IMR-90 (cell line): ENCODE measurements at regions not wholly inside any gene's neighbourhood (a gene's known extent, or its start where the extent isn't known, plus 50 kb on each side); places are given as distances from the start of the nearest gene placed in this dataset.

Experiments
- ATAC-seq: fragments of 200-7000 bp; cut with Tn5 transposase; 2 replicates; pipeline ENCODE4 v1.9.1; 2020; ENCODE audit warnings: low read depth, mild to moderate bottlenecking, moderate library complexity
- BruUV-seq: library from RNA; stranded (reverse); fragments of 400-500 nt; replicated peaks from 2 replicates; lab custom pipeline; 2021; lab: Mats Ljungman, UMichigan
- CTCF ChIA-PET: fragments of 300-600 bp; formaldehyde crosslinking; extraction: SDS; loops from one replicate; lab custom pipeline; 2021; ENCODE audit warnings: antibody characterized with exemption; lab: Yijun Ruan, JAX
- POLR2A ChIA-PET: fragments of 300-600 bp; sonication (Branson Sonifier 250); formaldehyde crosslinking; loops from one replicate; lab custom pipeline; 2022; ENCODE audit warnings: antibody characterized with exemption; ENCODE audit not compliant: unreplicated experiment; lab: Charles Lee
- DNase-seq: peaks from one replicate; pipeline ENCODE4 v3.0.0; 2013
- H2AFZ ChIP-seq: replicated peaks from 2 replicates; pipeline ENCODE3; 2013; ENCODE audit warnings: low read length, mild to moderate bottlenecking; ENCODE audit not compliant: poor library complexity
- H2AK5ac ChIP-seq: 2 replicates; pipeline ENCODE4 v1.6.1; 2013; ENCODE audit warnings: low read depth, low read length, inconsistent platforms
- H2AK9ac ChIP-seq: replicated peaks from 2 replicates; pipeline ENCODE3; 2013; ENCODE audit warnings: mild to moderate bottlenecking, low read depth, low read length, moderate library complexity; ENCODE audit not compliant: poor library complexity
- H2BK120ac ChIP-seq: 2 replicates; pipeline ENCODE4 v1.6.1; 2013; ENCODE audit warnings: low read depth, low read length, inconsistent platforms
- H2BK15ac ChIP-seq: 3 replicates; pipeline ENCODE4 v1.6.1; 2013; ENCODE audit warnings: low read depth, low read length, inconsistent platforms
- H2BK20ac ChIP-seq: 2 replicates; pipeline ENCODE4 v1.6.1; 2013; ENCODE audit warnings: low read depth, mild to moderate bottlenecking, inconsistent platforms, low read length, moderate library complexity
- H2BK5ac ChIP-seq: 2 replicates; pipeline ENCODE4 v1.6.1; 2013; ENCODE audit warnings: mild to moderate bottlenecking, low read depth, low read length, inconsistent platforms; ENCODE audit not compliant: poor library complexity, severe bottlenecking
- H3K14ac ChIP-seq: replicated peaks from 2 replicates; pipeline ENCODE4 v1.6.1; 2013; ENCODE audit warnings: low read depth, low read length, inconsistent platforms
- H3K18ac ChIP-seq: 2 replicates; pipeline ENCODE4 v1.6.1; 2013; ENCODE audit warnings: low read depth, low read length, control low read depth
- H3K23ac ChIP-seq: 2 replicates; pipeline ENCODE4 v1.6.1; 2013; ENCODE audit warnings: low read depth, low read length, inconsistent platforms
- H3K27ac ChIP-seq: 2 replicates; pipeline ENCODE4 v1.5.1; 2013; ENCODE audit warnings: mild to moderate bottlenecking, control low read depth, low read length; ENCODE audit not compliant: insufficient read depth
- H3K27me3 ChIP-seq: 2 replicates; pipeline ENCODE4 v1.6.1; 2013; ENCODE audit warnings: low read length; ENCODE audit not compliant: control insufficient read depth, insufficient read depth
- H3K36me3 ChIP-seq: 2 replicates; pipeline ENCODE4 v1.6.1; 2013; ENCODE audit warnings: low read length, mixed read lengths; ENCODE audit not compliant: control insufficient read depth, insufficient read depth
- H3K4ac ChIP-seq: 2 replicates; pipeline ENCODE4 v1.6.1; 2013; ENCODE audit warnings: low read depth, low read length, inconsistent platforms
- H3K4me1 ChIP-seq: 2 replicates; pipeline ENCODE4 v1.6.1; 2013; ENCODE audit warnings: low read length, mixed read lengths; ENCODE audit not compliant: control insufficient read depth, insufficient read depth
- H3K4me2 ChIP-seq: 2 replicates; pipeline ENCODE4 v1.6.1; 2013; ENCODE audit warnings: low read depth, mild to moderate bottlenecking, control low read depth, low read length, moderate library complexity
- H3K4me3 ChIP-seq: 2 replicates; pipeline ENCODE4 v1.5.1; 2013; ENCODE audit warnings: low read depth, mild to moderate bottlenecking, control low read depth, low read length, moderate library complexity; ENCODE audit not compliant: insufficient read depth
- H3K56ac ChIP-seq: 2 replicates; pipeline ENCODE4 v1.6.1; 2013; ENCODE audit warnings: low read length, inconsistent platforms; ENCODE audit not compliant: insufficient read depth; ENCODE audit errors: extremely low read depth
- H3K79me1 ChIP-seq, 2 experiments: 2 replicates each; pipeline ENCODE4 v1.6.1; 2013; ENCODE audit warnings: low read length in 2 of 2, inconsistent platforms in 1 of 2, low read depth in 1 of 2
- H3K9ac ChIP-seq: 2 replicates; pipeline ENCODE4 v1.6.1; 2013; ENCODE audit warnings: low read depth, low read length, control low read depth
- H3K9me1 ChIP-seq: 2 replicates; pipeline ENCODE4 v1.6.1; 2013; ENCODE audit warnings: low read length, inconsistent platforms; ENCODE audit not compliant: insufficient read depth
- H3K9me3 ChIP-seq: 2 replicates; pipeline ENCODE4 v1.6.1; 2013; ENCODE audit warnings: low read length; ENCODE audit not compliant: control insufficient read depth, insufficient read depth
- H4K20me1 ChIP-seq: 2 replicates; pipeline ENCODE4 v1.6.1; 2013; ENCODE audit warnings: low read length, inconsistent platforms; ENCODE audit not compliant: insufficient read depth
- H4K5ac ChIP-seq: 2 replicates; pipeline ENCODE4 v1.6.1; 2013; ENCODE audit warnings: mild to moderate bottlenecking, low read depth, low read length, control low read depth
- H4K8ac ChIP-seq, 2 experiments: 2 replicates each; pipeline ENCODE4 v1.6.1; 2013; ENCODE audit warnings: low read depth in 2 of 2, low read length in 2 of 2, control low read depth in 1 of 2, inconsistent platforms in 1 of 2
- H4K91ac ChIP-seq: 2 replicates; pipeline ENCODE4 v1.6.1; 2013; ENCODE audit warnings: low read depth, low read length, inconsistent platforms; ENCODE audit not compliant: insufficient read depth
- BHLHE40 ChIP-seq: fragments of 150-350 bp; IDR thresholded peaks from 2 replicates; pipeline ENCODE4 v1.6.1; 2016; ENCODE audit warnings: mild to moderate bottlenecking, low read depth, low read length
- CEBPB ChIP-seq: IDR thresholded peaks from 2 replicates; pipeline ENCODE4 v1.6.1; 2012; ENCODE audit warnings: low read depth, low read length, improper control_type of control experiment
- CHD1 ChIP-seq: IDR thresholded peaks from 2 replicates; pipeline ENCODE4 v1.6.1; 2012; ENCODE audit warnings: low read depth, low read length, improper control_type of control experiment
- FOS ChIP-seq: fragments of 150-350 bp; IDR thresholded peaks from 2 replicates; pipeline ENCODE4 v1.6.1; 2016; ENCODE audit warnings: low read depth, low read length
- MAZ ChIP-seq: IDR thresholded peaks from 2 replicates; pipeline ENCODE4 v1.6.1; 2012; ENCODE audit warnings: low read depth, mild to moderate bottlenecking, low read length, improper control_type of control experiment, moderate library complexity, borderline replicate concordance
- MXI1 ChIP-seq: IDR thresholded peaks from 2 replicates; pipeline ENCODE4 v1.6.1; 2012; ENCODE audit warnings: low read depth, mild to moderate bottlenecking, low read length, moderate library complexity, borderline replicate concordance
- NFE2L2 ChIP-seq: fragments of 150-350 bp; IDR thresholded peaks from 2 replicates; pipeline ENCODE4 v1.6.1; 2016; ENCODE audit warnings: low read depth, mild to moderate bottlenecking, low read length
- POLR2A ChIP-seq: IDR thresholded peaks from 2 replicates; pipeline ENCODE4 v1.6.1; 2012; ENCODE audit warnings: mild to moderate bottlenecking, low read depth, low read length
- SMC3 ChIP-seq: fragments of 150-350 bp; IDR thresholded peaks from 2 replicates; pipeline ENCODE4 v1.6.1; 2016; ENCODE audit warnings: low read depth, mild to moderate bottlenecking, antibody characterized with exemption, low read length, moderate library complexity
- WGBS, 2 experiments: methylation state at CpG; one replicate each; pipeline versions ENCODE4 v1.1.5 to v1.1.7; 2013; ENCODE audit warnings: missing lambda C conversion rate in 2 of 2; ENCODE audit not compliant: insufficient read length in 1 of 2; ENCODE audit errors: extremely low coverage in 2 of 2; 5-methylcytosine and 5-hydroxymethylcytosine counted together
- dilution Hi-C: fragments of 300-500 bp; cut with HindIII; formaldehyde crosslinking; loops from one replicate; pipeline ENCODE4 v1.14.3; 2018; ENCODE audit warnings: low sequenced_read_pairs; ENCODE audit not compliant: unreplicated experiment
- in situ Hi-C: fragments of 300-500 bp; cut with MboI; formaldehyde crosslinking; loops from 3 replicates; pipeline ENCODE4 v1.14.3; 2019; ENCODE audit warnings: low sequenced_read_pairs, inconsistent platforms, mixed read lengths
- intact Hi-C: fragments of 100-400 bp; cut with micrococcal nuclease; formaldehyde crosslinking; loops from 2 replicates; pipeline ENCODE4 v1.10.0; 2022
- TF ChIP-seq, protein P1 (sequence below): fragments of 150-350 bp; IDR thresholded peaks from 2 replicates; pipeline ENCODE4 v1.6.1; 2016; ENCODE audit warnings: low read depth, mild to moderate bottlenecking, low read length, moderate library complexity, borderline replicate concordance
- TF ChIP-seq, protein P2 (sequence below): fragments of 150-350 bp; IDR thresholded peaks from 2 replicates; pipeline ENCODE4 v1.6.1; 2017; ENCODE audit warnings: mild to moderate bottlenecking, antibody characterized with exemption, low read length, low read depth

DNA sequence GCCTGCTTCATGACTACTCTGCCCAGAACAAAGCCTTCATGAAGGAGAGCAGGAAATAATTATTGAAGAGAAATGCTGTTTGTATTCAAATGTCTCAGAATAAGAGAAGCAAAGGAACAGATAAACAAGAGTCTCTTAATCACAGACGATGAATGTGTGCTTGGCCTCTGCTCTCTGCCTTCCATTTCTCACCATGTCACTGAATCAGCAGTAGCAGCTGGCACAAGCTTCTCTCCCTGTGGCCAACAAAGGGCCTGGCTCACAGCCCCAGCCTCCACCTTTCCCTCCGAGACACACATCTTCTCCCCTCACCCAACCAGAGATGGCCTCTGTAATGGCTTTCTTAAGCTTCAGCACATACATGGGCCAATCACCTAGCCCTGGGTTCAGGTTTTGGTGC lies 128.1 kb upstream of the SLIT3 start:
- no peak overlapping the region for H2BK120ac ChIP-seq
- H3K4me2 ChIP-seq, result no peak overlapping the region
- H2AFZ ChIP-seq, result no peak overlapping the region
- no peak overlapping the region for H2AK9ac ChIP-seq
- DNase-seq (no peak), ATAC-seq (no peak; the same call in 1 of the 2 replicates)
- H3K23ac ChIP-seq, result no peak overlapping the region
- no peak overlapping the region for H4K5ac ChIP-seq
- ChIA-PET CTCF (no interaction called here), POLR2A (no interaction called here)
- no peak overlapping the region for H4K91ac ChIP-seq
- in situ Hi-C loops (no loop called here), dilution Hi-C loops (no loop called here), intact Hi-C loops (no loop called here)
- H2BK15ac ChIP-seq, result no peak overlapping the region
- H3K9me1 ChIP-seq, result no peaks in the 10 kb centered on the region
- H2AK5ac ChIP-seq, result no peak overlapping the region
- no peak overlapping the region for H4K8ac ChIP-seq
- no peaks in the 10 kb centered on the region for H3K79me1 ChIP-seq
- BruUV-seq, result no TSS peak
- TF ChIP-seq BHLHE40, result no peak
- TF ChIP-seq CHD1, result no peak
- TF ChIP-seq NFE2L2, result no peak
- TF ChIP-seq, protein P1, sequence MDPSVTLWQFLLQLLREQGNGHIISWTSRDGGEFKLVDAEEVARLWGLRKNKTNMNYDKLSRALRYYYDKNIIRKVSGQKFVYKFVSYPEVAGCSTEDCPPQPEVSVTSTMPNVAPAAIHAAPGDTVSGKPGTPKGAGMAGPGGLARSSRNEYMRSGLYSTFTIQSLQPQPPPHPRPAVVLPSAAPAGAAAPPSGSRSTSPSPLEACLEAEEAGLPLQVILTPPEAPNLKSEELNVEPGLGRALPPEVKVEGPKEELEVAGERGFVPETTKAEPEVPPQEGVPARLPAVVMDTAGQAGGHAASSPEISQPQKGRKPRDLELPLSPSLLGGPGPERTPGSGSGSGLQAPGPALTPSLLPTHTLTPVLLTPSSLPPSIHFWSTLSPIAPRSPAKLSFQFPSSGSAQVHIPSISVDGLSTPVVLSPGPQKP, result no peak
- TF ChIP-seq POLR2A, result no peak
- TF ChIP-seq MAZ, result no peak
- no peak for TF ChIP-seq MXI1
- TF ChIP-seq CEBPB, result no peak
- TF ChIP-seq FOS, result no peak
- TF ChIP-seq, protein P2, sequence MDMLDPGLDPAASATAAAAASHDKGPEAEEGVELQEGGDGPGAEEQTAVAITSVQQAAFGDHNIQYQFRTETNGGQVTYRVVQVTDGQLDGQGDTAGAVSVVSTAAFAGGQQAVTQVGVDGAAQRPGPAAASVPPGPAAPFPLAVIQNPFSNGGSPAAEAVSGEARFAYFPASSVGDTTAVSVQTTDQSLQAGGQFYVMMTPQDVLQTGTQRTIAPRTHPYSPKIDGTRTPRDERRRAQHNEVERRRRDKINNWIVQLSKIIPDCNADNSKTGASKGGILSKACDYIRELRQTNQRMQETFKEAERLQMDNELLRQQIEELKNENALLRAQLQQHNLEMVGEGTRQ, result no peak
- no peak for TF ChIP-seq SMC3
- H3K4me3 ChIP-seq, result no peak overlapping the region
- H4K20me1 ChIP-seq, result no peaks in the 10 kb centered on the region
- no peak overlapping the region for H2BK20ac ChIP-seq
- H3K36me3 ChIP-seq, result no peaks in the 10 kb centered on the region
- H3K14ac ChIP-seq, result no peak overlapping the region
- H3K18ac ChIP-seq, result no peak overlapping the region
- WGBS, 2 experiments, result no CpG with 5 or more reads among the region's 2 CpGs
- no peaks in the 10 kb centered on the region for H3K4me1 ChIP-seq
- H3K56ac ChIP-seq, result no peak overlapping the region
- H3K27ac ChIP-seq, result no peak overlapping the region
- H3K9me3 ChIP-seq, result no peaks in the 10 kb centered on the region
- H3K27me3 ChIP-seq, result no peaks in the 10 kb centered on the region
- no peak overlapping the region for H3K9ac ChIP-seq
- H3K4ac ChIP-seq, result no peak overlapping the region
- H2BK5ac ChIP-seq, result no peak overlapping the region
